ENCODE measurements at regions not wholly inside any gene's neighbourhood (a gene's known extent, or its start where the extent isn't known, plus 50 kb on each side); places are given as distances from the start of the nearest gene placed in this dataset.

GRCh38 chr9:27967210-27967609 lies 393.9 kb upstream of the C9orf72 start:
- TF ChIP-seq EZH2 (IDR thresholded peaks at IDR 0.05; ENCODE audit: low read length) = no peak
- TF ChIP-seq CTCF (optimal IDR thresholded peaks at IDR 0.05 in 1 of 3, IDR thresholded peaks at IDR 0.05 in 1 of 3, conservative IDR thresholded peaks at IDR 0.05 in 1 of 3; ENCODE audit: extremely low read depth in 1 of 3, insufficient read depth in 2 of 3, low read length in 3 of 3) = no peak
- Histone ChIP-seq H4K20me1 (ENCODE audit: control insufficient read depth, extremely low read depth, insufficient read depth, low read length) (no peaks in the 10 kb centered on the region), H3K4me2 (ENCODE audit: control insufficient read depth, extremely low read depth, insufficient read depth, low read depth, low read length) (no peak overlapping the region), H3K36me3 (ENCODE audit: control insufficient read depth in 2 of 2, extremely low read depth in 1 of 2, insufficient read depth in 2 of 2, low read length in 2 of 2) (no peaks in the 10 kb centered on the region), H3K4me3 (ENCODE audit: control insufficient read depth in 2 of 3, extremely low read depth in 1 of 3, insufficient read depth in 2 of 3, low read depth in 1 of 3, low read length in 3 of 3) (no peak overlapping the region), H3K9me1 (ENCODE audit: control insufficient read depth, extremely low read depth, insufficient read depth, low read length) (no peaks in the 10 kb centered on the region), H3K79me2 (ENCODE audit: control insufficient read depth, insufficient read depth, low read length) (no peaks in the 10 kb centered on the region), H3K4me1 (ENCODE audit: control insufficient read depth, extremely low read depth, insufficient read depth, low read length) (peaks cover 5% of the 10 kb centered on the region), H2AFZ (ENCODE audit: control insufficient read depth, low read length) (no peak overlapping the region), H3K9ac (ENCODE audit: control insufficient read depth, extremely low read depth, insufficient read depth, low read length) (no peak overlapping the region), H3K9me3 (ENCODE audit: control insufficient read depth, low read depth, low read length) (no peaks in the 10 kb centered on the region), H3K27me3 (ENCODE audit: control insufficient read depth, extremely low read depth, insufficient read depth, low read length) (no peaks in the 10 kb centered on the region), H3K27ac (ENCODE audit: control insufficient read depth, insufficient read depth, low read length) (no peak overlapping the region)
- no peak for FAIRE-seq
- DNase-seq (ENCODE audit: low read depth, low spot score) = no peak
- dilution Hi-C loops (cut with MboI; ENCODE audit: extremely low pct_ligation_motif_present, low sequenced_read_pairs) = no loop called here

- Histone ChIP-seq H2AFZ (ENCODE audit: control insufficient read depth, low read length) (no peak overlapping the region), H3K4me2 (ENCODE audit: control insufficient read depth, extremely low read depth, insufficient read depth, low read depth, low read length) (no peak overlapping the region), H3K9me1 (ENCODE audit: control insufficient read depth, extremely low read depth, insufficient read depth, low read length) (no peaks in the 10 kb centered on the region), H3K27ac (ENCODE audit: control insufficient read depth, insufficient read depth, low read length) (no peak overlapping the region), H3K4me3 (ENCODE audit: control insufficient read depth in 2 of 3, extremely low read depth in 1 of 3, insufficient read depth in 2 of 3, low read depth in 1 of 3, low read length in 3 of 3) (no peak overlapping the region), H3K27me3 (ENCODE audit: control insufficient read depth, extremely low read depth, insufficient read depth, low read length) (no peaks in the 10 kb centered on the region), H3K9ac (ENCODE audit: control insufficient read depth, extremely low read depth, insufficient read depth, low read length) (no peak overlapping the region), H3K4me1 (ENCODE audit: control insufficient read depth, extremely low read depth, insufficient read depth, low read length) (no peaks in the 10 kb centered on the region), H4K20me1 (ENCODE audit: control insufficient read depth, extremely low read depth, insufficient read depth, low read length) (no peaks in the 10 kb centered on the region), H3K9me3 (ENCODE audit: control insufficient read depth, low read depth, low read length) (no peaks in the 10 kb centered on the region), H3K36me3 (ENCODE audit: control insufficient read depth in 2 of 2, extremely low read depth in 1 of 2, insufficient read depth in 2 of 2, low read length in 2 of 2) (no peaks in the 10 kb centered on the region), H3K79me2 (ENCODE audit: control insufficient read depth, insufficient read depth, low read length) (no peaks in the 10 kb centered on the region)
- no peak for FAIRE-seq
- dilution Hi-C loops (cut with MboI; ENCODE audit: extremely low pct_ligation_motif_present, low sequenced_read_pairs) = no loop called here
- DNase-seq (ENCODE audit: low read depth, low spot score) = no peak
- TF ChIP-seq EZH2 (IDR thresholded peaks at IDR 0.05; ENCODE audit: low read length) (no peak), CTCF (optimal IDR thresholded peaks at IDR 0.05 in 1 of 3, IDR thresholded peaks at IDR 0.05 in 1 of 3, conservative IDR thresholded peaks at IDR 0.05 in 1 of 3; ENCODE audit: extremely low read depth in 1 of 3, insufficient read depth in 2 of 3, low read length in 3 of 3) (no peak)
Observed at GRCh38 chr9:27977931-27978330, 404.6 kb upstream of the C9orf72 start.

Measured in keratinocyte (primary cell).